Esophagus squamous epithelium (tissue), 5 donors: ENCODE measurements at regions not wholly inside any gene's neighbourhood (a gene's known extent, or its start where the extent isn't known, plus 50 kb on each side); places are given as distances from the start of the nearest gene placed in this dataset.

Experiments used
- DNase-seq: peaks from one replicate; lab custom pipeline; 2025; lab: John Stamatoyannopoulos, UW
- H3K27ac ChIP-seq, 4 donors: fragments of 200-600 bp; sonication (generic); one replicate each; pipeline ENCODE4 v1.5.1; 2016 to 2019; ENCODE audit warnings: mild to moderate bottlenecking in 1 of 4
- H3K27me3 ChIP-seq, 4 donors: fragments of 200-600 bp; sonication (generic); 1 replicate in 3 of 4; 2 replicates in 1 of 4; pipeline versions ENCODE4 v1.5.1 to v1.6.0; 2017 to 2021; ENCODE audit warnings: antibody characterized with exemption in 1 of 4
- H3K36me3 ChIP-seq, 3 donors: fragments of 200-600 bp; sonication (generic); one replicate each; pipeline ENCODE4 v1.5.1; 2016 to 2019
- H3K4me1 ChIP-seq, 3 donors: fragments of 200-600 bp; sonication (generic); one replicate each; pipeline ENCODE4 v1.5.1; 2017 to 2019
- H3K4me3 ChIP-seq, 4 donors: fragments of 200-600 bp; sonication (generic); 1 replicate in 3 of 4; 2 replicates in 1 of 4; pipeline ENCODE4 v1.5.1; 2016 to 2019; ENCODE audit warnings: mild to moderate bottlenecking in 2 of 4, moderate library complexity in 1 of 4
- H3K9me3 ChIP-seq, 3 donors: fragments of 200-600 bp; sonication (generic); one replicate each; pipeline ENCODE4 v1.5.1; 2016 to 2019
- POLR2A ChIP-seq, 4 donors: fragments of 450-650 bp; IDR thresholded peaks; one replicate each; pipeline ENCODE4 v1.6.1; 2017; ENCODE audit warnings: antibody characterized with exemption in 4 of 4, mild to moderate bottlenecking in 4 of 4, moderate library complexity in 3 of 4
- WGBS, 2 donors: methylation state at CpG; one replicate each; pipeline ENCODE4 v1.1.5; 2018; 5-methylcytosine and 5-hydroxymethylcytosine counted together
- intact Hi-C: fragments of 100-400 bp; cut with DNase I; formaldehyde crosslinking; loops from one replicate; pipeline ENCODE4 v1.15.0; 2022
- TF ChIP-seq, protein P1 (sequence below), 6 experiments: fragments of 450-650 bp in 4 of 6; fragments of 200-600 bp in 2 of 6; sonication (generic) in 2 of 6; IDR thresholded peaks; one replicate each; pipeline ENCODE4 v1.5.1; 2016 to 2019; ENCODE audit warnings: antibody characterized with exemption in 6 of 6, mild to moderate bottlenecking in 4 of 6, moderate library complexity in 4 of 6
- donor health status: DM: yes; HTN: yes; CAD: no.

GRCh38 chr2:145812165-145812554, 1292.2 kb upstream of the ZEB2 start:
- DNase-seq: no peak
- Histone ChIP-seq H3K36me3 (no peaks in the 10 kb centered on the region), H3K4me1 (no peaks in the 10 kb centered on the region), H3K27me3 (no peaks in the 10 kb centered on the region), H3K27ac (no peak overlapping the region), H3K9me3 (no peaks in the 10 kb centered on the region), H3K4me3 (no peak overlapping the region)
- no peak for TF ChIP-seq POLR2A (IDR thresholded peaks at IDR 0.05)
- TF ChIP-seq, protein P1, sequence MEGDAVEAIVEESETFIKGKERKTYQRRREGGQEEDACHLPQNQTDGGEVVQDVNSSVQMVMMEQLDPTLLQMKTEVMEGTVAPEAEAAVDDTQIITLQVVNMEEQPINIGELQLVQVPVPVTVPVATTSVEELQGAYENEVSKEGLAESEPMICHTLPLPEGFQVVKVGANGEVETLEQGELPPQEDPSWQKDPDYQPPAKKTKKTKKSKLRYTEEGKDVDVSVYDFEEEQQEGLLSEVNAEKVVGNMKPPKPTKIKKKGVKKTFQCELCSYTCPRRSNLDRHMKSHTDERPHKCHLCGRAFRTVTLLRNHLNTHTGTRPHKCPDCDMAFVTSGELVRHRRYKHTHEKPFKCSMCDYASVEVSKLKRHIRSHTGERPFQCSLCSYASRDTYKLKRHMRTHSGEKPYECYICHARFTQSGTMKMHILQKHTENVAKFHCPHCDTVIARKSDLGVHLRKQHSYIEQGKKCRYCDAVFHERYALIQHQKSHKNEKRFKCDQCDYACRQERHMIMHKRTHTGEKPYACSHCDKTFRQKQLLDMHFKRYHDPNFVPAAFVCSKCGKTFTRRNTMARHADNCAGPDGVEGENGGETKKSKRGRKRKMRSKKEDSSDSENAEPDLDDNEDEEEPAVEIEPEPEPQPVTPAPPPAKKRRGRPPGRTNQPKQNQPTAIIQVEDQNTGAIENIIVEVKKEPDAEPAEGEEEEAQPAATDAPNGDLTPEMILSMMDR (IDR thresholded peaks at IDR 0.05): no peak
- 50 to 77% methylated on average over 2 of the region's 2 CpGs for WGBS, 2 donors
- intact Hi-C loops: no loop called here

DNA sequence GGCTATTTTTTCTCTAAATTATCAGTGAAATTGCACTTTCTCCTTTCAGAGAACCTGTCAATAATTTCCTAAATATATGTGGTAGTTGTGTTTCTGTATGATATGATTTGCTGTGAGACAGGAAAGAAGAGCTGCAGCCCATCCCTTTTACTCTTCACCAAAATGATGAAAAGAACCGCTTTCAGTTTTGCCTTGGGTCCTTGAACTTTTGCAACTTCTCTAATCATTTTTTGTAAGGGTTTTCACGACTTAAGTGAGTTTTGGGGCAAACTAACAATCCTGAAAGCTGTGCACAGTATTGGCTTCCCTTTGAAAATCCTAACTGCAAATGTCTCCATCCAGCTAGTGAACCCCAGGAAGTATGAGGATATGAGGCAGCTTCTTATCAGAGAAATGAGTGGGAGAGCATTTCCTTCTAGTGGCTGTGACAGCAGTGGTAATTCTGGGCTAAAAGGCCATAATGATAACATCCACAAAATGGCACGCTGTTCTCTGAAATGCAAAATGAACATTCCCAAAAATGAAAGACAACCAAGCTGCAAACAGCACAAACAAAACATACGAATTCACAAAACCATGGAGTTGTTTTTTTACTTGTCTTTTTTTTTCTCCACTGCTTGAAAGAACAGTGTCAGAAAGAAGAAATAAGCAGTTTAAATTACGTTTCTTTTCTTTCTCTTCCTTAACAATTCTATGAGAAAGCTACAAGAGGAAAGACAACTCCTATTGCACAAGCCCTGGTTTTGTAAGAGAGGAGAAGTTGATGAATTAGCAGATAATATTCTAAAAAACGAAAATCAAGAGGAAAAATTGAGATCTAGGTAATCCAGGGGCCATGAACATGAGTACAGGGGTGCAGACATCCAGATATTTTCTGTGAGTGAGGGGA, 1291.6 kb upstream of the ZEB2 start:
- WGBS, 2 donors: 47 to 49% methylated on average over 6 of the region's 6 CpGs

GRCh38 chr2:145807968-145808367, 1288.0 kb upstream of the ZEB2 start:
- no peak for TF ChIP-seq POLR2A (IDR thresholded peaks at IDR 0.05)
- TF ChIP-seq, protein P1 (IDR thresholded peaks at IDR 0.05): no peak

More for the DNA sequence above, 1291.6 kb upstream of the ZEB2 start:
- H3K4me1 ChIP-seq: no peaks in the 10 kb centered on the region
- no peak overlapping the region for H3K4me3 ChIP-seq
- no peak overlapping the region for H3K27ac ChIP-seq
- H3K27me3 ChIP-seq: no peaks in the 10 kb centered on the region
- TF ChIP-seq, protein P1 (IDR thresholded peaks at IDR 0.05): no peak
- no peak for TF ChIP-seq POLR2A (IDR thresholded peaks at IDR 0.05)
- H3K36me3 ChIP-seq: no peaks in the 10 kb centered on the region
- intact Hi-C loops: no loop called here
- no peaks in the 10 kb centered on the region for H3K9me3 ChIP-seq
- no peak for DNase-seq

DNA sequence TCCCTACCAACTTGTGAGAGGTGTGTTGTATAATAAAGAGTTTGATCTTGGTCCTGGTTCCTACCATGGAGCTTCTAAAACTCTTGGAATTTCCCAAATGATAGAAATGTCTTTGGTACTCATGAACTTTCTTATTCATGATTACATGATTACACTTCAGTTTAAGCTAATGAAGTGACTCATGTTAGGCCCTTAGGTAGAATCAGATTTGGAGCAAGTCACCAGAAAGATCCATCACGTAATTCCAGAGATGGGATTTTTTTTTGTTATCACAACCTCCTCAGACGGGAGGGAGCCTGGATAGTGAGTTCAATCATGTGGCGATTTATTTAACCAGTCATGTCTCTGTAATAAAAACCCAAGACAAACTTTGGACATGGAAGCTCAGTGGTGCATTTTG, 1287.6 kb upstream of the ZEB2 start:
- no peaks in the 10 kb centered on the region for H3K9me3 ChIP-seq
- DNase-seq: no peak

More at GRCh38 chr2:145807968-145808367, 1288.0 kb upstream of the ZEB2 start:
- Histone ChIP-seq H3K36me3 (no peaks in the 10 kb centered on the region), H3K27me3 (no peaks in the 10 kb centered on the region), H3K9me3 (no peaks in the 10 kb centered on the region), H3K4me3 (no peak overlapping the region), H3K27ac (no peak overlapping the region), H3K4me1 (no peaks in the 10 kb centered on the region)
- intact Hi-C loops: no loop called here
- DNase-seq: no peak

DNA sequence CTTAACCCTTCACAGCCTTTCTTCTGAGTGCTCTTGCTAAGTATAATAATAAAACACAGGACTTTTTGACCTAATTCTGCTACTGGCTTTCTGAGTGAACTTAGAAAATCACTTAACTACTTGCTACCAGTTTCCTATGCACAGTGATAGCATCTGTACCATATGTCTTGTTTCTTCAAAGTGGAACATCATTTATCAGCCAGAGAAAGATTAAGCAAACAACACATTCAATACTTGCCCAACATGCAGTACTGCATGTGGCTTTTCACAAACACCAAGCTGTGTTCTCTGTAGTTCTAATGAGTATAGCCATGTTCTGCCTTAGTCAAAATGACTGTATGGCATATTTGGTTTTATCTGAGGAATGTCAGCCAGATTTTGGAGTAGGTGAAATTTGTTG, 1286.6 kb upstream of the ZEB2 start:
- Histone ChIP-seq H3K27me3 (no peaks in the 10 kb centered on the region), H3K4me1 (no peaks in the 10 kb centered on the region), H3K27ac (no peak overlapping the region), H3K4me3 (no peak overlapping the region), H3K9me3 (no peaks in the 10 kb centered on the region), H3K36me3 (no peaks in the 10 kb centered on the region)
- TF ChIP-seq POLR2A (IDR thresholded peaks at IDR 0.05): no peak
- TF ChIP-seq, protein P1 (IDR thresholded peaks at IDR 0.05): no peak
- no peak for DNase-seq
- intact Hi-C loops: no loop called here

More for the DNA sequence above, 1287.6 kb upstream of the ZEB2 start:
- Histone ChIP-seq H3K4me1 (no peaks in the 10 kb centered on the region), H3K36me3 (no peaks in the 10 kb centered on the region), H3K27me3 (no peaks in the 10 kb centered on the region), H3K27ac (no peak overlapping the region), H3K4me3 (no peak overlapping the region)
- WGBS, 2 donors: 54 to 69% methylated on average over 3 of the region's 3 CpGs
- TF ChIP-seq, protein P1 (IDR thresholded peaks at IDR 0.05): no peak
- intact Hi-C loops: no loop called here
